HG02798 (cell line): ENCODE measurements at regions not wholly inside any gene's neighbourhood (a gene's known extent, or its start where the extent isn't known, plus 50 kb on each side); places are given as distances from the start of the nearest gene placed in this dataset.
"Not testable (repeated sequence)": the region's sequence is repeated elsewhere in the genome, so short reads cannot be mapped to it uniquely, and the experiment has no call there.

Source experiments
- ATAC-seq: cut with Tn5 transposase; IDR thresholded peaks from one replicate; pipeline ENCODE4 v1.9.1; 2021; ENCODE audit warnings: mild to moderate bottlenecking; ENCODE audit not compliant: unreplicated experiment, poor library complexity

DNA sequence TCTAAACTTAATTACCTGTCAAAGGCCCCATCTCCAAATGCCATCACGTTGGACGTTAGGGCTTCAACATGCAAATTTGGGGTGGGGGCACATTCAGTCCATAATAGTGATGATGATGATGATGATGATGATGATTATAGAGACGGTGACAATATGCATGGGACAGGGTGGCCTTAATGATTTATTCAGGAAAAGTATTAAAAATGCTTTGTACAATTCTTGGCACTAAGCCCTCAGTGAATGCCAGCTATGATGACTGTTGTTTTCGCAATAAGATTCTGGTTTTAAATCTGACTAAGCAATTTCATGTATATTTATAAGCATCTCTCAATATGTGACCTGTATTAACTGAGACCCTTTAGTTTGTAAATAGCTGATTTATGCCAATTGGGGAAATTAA lies 106.3 kb downstream of the C16orf95 start:
- no peak for ATAC-seq

DNA sequence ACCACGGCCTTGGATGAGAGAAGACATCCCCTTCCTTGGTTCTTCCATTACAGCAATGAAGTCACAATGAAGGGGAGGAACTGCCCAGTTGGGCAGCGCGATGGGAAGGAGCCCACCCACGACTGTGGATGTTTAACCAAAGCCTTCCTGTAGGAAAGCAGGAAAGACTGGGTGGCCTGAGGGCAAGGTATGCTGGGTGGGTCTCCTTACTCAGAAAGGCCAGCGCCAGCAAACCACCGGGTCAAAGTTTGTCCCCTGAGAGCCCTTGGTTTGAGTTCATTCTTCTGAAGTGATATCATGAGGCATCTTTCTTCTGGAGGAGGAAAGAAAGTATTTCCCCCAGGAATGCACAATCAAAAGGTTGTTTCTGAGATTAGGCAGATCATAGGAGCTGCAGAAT lies 105.2 kb downstream of the C16orf95 start:
- no peak for ATAC-seq

DNA sequence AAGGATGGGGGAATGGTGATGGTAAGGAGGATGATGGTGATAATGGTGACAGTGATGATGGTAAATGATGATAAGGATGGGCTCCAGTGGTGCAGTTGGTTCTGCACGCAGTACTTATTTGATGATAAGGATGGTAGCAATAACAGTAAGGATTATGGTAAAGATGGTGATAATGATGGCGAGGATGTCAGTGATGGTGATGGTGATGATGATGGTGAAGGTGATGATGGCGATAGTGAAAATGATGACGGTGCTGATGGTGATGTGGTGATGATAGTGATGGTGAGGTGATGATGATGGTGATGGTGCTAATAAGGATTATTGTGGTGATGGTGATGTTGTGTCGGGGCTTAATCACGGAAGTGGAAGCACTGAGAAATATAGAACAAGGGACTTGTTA lies 103.7 kb downstream of the C16orf95 start:
- ATAC-seq: no peak

DNA sequence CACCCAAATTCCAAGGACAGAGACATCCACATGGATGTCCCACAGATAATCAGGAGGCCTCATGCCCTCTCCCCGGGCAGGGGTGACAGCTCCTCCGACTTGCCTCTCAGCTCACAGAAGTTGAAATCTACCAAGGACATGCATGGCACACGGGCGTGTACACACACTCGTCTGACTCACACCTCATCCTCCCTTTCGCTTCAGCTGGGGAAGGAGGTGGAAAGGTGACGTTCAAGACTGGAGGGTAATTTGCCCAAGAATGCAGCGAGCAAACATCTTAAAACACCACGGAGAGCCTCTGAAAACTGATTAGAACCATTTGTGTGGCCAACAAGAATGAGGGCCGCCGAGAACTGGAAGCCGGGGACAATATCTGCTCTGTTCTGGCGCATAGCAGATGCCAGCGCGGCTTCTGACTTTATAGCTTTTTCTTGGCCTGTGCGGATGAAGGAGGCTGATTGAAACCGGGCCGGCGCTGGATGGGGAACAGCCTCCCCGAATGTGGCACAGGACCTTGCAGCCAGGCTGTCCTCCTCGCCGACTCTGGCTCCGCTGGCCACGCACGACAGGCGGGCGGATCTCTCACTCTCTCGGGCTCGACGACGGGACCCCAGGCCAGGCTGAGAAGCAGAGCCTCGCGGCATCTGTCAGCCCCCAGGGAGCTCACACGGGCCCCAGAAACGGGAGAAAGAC lies 100.9 kb downstream of the C16orf95 start:
- no peak for ATAC-seq

DNA sequence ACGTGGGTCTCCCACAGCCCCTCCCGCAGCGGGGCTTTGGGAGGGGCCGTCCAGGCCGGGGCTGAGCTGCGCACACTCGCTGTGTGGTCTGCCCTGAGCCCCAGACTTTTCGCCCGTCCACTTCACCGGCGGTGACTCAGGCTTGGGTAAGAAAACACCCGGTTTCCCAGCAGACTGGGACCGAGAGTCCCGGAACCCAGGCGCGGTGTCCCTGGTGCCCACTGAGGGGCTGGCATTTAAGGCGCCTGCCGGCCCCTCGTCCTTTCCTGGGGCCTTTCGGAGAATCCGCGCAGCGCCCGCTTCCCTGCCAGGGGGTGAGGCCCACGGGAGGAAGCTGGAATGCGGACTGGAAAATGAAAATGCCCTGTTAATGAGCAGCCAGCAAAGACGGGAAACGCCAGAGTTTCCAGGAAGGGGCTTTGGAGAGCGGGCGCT lies 100.3 kb downstream of the C16orf95 start:
- no peak for ATAC-seq

DNA sequence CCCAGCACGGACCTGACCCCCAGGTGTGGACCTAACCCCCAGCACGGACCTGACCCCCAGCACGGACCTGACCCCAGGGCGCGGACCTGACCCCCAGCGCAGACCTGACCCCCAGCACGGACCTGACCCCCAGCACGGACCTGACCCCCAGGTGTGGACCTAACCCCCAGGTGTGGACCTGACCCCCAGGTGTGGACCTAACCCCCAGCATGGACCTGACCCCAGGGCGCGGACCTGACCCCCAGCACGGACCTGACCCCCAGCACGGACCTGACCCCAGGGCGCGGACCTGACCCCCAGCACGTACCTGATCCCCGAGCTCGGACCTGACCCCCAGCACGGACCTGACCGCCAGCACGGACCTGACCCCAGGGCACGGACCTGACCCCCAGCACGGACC lies 99.4 kb downstream of the C16orf95 start:
- not testable (repeated sequence) for ATAC-seq

DNA sequence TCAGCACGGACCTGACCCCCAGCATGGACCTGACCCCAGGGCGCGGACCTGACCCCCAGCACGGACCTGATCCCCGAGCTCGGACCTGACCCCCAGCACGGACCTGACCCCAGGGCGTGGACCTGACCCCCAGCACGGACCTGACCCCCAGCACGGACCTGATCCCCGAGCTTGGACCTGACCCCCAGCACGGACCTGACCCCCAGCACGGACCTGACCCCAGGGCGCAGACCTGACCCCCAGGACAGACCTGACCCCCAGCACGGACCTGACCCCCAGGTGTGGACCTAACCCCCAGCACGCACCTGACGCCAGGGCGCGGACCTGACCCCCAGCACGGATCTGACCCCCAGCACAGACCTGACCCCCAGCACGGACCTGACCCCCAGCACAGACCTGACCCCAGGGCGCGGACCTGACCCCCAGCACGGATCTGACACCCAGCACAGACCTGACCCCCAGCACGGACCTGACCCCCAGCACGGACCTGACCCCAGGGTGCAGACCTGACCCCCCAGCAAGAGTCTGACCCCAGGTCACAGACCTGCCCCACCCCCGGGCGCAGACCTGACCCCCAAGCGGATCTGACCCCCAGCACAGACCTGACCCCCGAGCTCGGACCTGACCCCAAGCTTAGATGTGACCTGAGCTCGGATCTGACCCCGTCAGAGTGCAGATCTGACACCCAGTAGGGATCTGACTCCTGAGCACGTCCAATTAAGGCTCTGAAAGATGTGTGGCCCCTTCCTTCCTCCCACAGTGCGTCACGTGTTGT lies 98.7 kb downstream of the C16orf95 start:
- no peak for ATAC-seq

DNA sequence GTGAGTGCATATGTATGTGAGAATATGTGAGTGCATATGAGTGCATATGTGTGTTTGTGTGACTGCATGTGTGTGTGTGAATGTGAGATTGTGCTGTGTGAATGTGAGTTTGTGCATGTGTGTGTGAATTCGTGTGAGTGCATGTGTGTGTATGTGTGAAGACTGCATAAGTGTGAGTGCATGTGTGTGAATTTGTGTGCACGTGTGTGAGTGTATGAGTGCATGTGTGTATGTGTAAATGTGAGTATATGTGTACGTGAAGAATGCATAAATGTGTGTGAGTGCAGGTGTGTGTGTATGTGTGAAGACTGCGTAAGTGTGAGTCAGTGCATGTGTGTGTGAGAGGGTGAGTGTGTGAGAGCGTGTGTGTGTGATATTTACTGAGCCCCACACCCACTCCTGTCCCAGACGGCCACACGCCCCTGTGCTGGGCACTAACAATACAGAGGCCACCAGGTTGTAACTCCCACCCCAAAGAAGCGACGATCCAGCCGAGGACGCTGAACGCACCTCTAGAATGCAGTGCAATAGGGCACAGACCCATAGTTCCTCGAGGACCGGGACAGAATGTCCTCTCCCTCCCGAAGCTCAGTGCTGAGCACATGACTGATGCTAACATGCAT lies 97.8 kb downstream of the C16orf95 start:
- ATAC-seq: no peak

DNA sequence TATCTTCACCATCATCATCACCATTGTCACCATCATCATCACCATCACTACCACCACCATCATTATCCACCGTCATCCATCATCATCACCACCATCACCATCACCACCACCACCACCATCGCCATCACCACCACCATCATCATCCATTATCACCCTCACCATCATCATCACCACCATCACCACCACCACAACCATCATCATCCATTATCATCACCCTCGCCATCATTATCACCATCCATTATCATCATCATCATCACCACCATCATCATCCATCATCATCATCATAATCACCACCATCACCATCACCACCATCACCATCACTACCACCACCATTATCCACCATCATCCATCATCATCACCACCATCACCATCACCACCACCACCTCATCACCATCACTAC lies 95.6 kb downstream of the C16orf95 start:
- ATAC-seq: no peak

DNA sequence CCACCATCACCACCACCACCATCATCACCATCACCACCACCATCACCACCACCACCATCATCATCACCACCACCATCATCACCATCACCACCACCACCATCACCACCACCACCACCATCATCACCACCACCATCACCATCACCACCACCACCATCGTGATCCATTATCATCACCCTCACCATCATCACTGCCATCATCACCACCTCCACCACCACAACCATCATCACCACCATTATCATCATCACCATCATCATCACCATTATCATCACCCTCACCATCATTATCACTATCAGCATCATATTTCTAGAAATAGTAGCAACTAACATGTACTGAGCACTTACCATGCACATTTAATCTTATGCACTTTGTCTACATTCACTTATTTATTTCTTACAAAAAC lies 94.9 kb downstream of the C16orf95 start:
- no peak for ATAC-seq

DNA sequence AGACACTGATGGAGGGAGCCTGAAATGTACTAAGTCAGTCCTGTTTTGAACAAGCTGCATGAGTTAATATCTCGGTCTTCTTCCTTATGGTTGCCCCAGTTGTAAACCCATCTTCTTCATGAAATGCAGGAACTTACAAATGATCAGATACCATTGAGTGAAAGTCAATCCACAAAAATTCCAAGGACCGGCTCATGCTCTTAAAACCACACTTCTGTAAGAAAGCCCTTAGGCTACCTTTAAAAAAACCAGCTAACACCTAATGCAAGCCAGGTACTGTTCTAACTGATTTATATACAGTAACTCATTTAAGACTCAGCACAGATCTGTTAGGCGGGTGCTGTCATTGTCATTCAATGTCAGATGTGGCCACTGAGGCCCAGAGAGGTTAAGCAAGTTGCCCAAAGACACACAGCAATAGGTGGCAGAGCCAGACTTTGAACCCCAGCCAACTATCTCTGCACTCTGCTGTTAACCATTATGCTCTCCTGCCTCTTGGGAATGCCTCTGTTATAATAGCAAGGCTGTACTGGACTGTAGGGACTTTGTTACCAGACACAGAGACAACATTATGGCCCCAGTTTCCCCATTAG lies 93.4 kb downstream of the C16orf95 start:
- no peak for ATAC-seq

DNA sequence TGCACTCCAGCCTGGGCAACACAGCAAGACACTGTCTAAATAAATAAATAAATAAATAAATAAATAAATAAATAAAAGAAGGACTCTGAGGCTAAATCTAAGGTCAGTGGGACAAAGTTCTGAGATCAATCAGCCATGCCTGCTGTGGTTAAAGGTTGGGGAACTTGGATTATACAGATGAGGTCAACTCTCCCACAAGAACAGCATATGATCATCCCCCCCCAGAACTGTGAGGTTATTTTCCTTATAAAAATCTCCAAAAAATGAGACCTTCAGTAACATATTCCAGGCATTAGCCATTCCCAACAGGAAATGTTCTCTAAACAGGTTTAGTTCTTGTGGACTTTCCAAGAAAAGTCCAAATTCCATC lies 90.3 kb downstream of the C16orf95 start:
- no peak for ATAC-seq

DNA sequence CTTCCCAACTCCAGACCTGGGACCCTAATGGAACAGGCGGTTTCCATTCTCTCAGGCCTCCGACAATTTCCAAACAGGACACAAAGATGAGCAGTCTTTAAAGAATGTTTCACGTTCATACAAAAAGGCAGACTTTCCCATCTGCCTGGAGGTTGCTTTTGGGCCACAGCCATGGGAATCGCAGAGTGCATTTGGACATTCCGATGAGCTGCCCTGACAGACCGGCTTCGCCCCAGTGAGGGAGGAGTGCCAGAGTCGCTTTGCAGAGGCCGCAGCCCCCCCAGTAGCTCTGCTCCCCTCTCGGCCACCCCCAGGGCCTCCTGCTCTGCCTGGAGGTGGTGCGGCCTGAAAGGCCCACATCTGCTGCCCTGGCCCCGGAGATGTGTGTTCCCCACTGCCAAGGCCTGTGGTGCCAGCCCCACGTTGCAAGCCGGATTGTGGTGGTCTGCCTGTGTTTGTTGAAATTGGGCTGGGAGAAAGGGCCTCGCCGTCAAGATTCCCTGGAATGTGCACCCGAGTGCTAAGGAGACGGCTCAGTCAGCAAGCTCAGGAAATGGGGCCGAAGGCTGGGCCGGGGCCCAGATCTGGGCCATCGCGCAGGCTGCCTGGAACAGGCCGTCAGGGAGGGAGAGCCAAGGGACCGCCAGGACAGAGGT lies 89.8 kb downstream of the C16orf95 start:
- no peak for ATAC-seq

DNA sequence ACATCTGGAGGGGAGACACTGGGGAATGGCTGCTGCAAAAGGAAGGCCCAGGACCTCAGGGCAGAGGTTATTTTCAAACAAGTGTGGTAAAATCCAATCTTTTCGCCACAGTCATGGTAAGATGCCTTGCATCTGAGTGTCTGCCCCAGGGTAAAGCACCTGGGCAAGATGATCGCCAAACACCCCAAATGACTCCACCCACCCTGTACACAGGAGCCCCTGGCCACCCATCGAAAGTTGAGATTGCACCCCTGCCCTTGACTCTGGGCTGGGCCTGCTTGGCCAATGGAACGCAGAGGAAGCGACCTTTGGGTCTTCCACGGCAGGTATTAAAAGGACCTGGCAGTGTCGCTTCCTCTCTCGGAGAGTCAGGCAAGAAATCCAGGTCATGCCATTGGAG lies 88.8 kb downstream of the C16orf95 start:
- ATAC-seq: no peak

DNA sequence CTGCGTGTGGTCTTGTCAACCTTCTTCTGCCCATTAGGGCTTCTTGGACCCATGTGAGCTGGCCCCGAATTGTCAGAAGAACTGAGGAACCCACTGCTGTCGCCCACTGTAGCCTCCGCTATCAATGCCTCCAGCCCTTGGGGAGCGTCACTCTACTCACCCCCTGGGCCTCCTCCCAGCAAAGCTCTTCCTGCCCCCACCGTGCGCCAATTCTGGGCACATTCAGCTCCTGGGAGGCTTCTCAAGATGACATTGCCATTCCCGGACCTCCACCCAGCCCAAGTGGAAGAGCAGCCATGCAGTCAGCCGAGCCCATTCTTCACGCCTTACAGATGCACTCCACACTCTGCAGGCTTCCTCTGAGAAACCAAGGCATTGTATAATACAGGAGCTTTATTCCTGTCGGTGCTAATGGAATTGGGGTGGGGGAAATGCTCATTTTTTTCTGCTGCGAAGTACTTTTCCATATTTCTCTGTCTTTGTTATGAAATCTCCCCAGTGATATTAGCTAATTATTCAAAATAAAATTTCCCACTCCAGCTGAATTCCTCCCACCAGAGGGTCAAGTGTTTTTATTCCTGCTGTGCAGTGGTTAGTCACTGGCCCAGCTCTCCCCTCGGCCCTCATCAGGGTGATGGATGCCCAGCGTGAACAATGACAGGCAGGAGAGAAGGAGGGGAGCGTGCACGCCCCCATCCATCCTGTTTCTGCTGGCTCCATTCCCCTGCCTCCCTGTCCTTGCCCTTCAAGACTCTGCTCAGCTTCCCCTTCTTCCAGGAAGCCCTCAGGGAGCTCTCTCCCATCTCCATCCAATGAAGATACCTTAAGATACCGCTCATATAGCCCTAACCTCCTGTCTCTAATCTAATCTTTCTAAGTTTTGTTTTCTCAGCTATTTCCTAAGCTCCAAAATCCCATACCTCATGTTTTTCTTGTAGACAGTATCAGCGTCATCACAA lies 87.7 kb downstream of the C16orf95 start:
- ATAC-seq: no peak

DNA sequence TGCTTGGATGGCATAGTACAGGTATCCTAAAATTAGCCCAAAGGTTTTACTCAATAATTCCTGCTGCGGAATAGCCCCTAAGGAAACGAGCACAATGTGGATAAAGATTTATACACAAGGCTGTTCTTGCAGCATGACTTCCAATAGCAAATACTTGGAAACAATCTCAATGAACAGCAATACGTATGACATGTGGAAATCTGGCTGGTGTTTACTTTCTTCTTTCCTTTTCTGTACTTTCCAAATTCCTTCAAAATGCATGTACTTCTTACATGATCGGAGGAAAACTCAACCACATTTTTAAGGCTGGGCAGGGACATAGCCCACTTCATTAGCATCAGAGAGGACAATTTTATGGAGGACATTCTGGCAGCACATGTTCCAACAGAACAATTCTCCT lies 86.6 kb downstream of the C16orf95 start:
- ATAC-seq: no peak

DNA sequence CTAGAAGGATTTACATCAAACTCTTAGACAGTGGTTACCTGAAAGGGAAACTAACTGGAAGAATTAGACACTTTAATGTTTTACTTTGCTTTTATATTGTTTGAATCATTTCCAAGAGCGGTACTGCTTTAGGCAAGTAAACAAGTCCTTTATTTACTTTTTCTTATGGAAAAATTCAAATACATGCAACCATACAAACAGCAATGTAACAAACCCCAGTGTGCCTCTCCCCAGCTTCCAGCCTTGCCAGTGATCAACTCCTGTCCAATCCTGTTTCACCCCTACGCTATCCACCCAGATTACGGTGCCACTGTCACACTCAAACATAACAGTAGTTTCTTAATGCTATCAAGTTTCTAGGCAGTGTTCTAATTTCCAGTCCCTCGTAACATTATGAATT lies 85.9 kb downstream of the C16orf95 start:
- no peak for ATAC-seq

DNA sequence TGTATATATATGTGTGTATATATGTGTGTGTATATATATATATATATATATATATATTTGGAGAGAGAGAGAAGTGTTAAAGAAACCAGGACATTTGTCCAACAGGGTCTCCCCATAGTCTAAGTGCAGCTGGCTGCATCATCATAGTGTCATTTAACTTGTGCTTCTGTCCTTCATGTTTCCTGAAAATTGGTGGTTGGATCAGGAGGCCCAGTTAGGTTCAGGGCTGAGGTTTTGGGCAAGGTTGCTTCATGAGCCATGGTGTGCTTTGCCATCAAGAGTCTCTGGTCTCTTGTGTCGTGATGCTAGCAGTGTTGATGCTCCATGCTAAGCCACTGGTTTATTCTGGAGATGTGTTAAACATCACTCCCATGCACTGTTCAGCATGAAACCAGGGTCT lies 85.3 kb downstream of the C16orf95 start:
- ATAC-seq: no peak

DNA sequence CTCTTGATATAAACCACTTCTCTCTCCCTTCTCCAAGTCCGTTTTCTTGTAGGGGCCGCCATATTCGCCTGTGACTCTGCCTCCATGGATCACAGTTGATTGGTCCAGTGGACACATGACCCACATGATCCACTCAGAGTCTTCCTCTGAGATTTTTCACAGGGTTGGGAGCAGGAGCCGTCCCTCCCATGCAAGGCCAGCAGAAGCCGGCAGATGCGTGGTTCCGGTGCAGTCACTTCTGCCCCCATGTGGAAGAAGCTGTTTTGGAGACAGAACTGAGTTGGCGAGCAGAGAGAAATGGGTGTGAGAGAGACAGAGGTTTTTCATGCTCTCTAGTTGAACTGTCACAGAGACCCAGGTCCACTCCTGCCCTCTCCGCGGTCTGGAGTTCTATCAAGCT lies 83.3 kb downstream of the C16orf95 start:
- no peak for ATAC-seq

DNA sequence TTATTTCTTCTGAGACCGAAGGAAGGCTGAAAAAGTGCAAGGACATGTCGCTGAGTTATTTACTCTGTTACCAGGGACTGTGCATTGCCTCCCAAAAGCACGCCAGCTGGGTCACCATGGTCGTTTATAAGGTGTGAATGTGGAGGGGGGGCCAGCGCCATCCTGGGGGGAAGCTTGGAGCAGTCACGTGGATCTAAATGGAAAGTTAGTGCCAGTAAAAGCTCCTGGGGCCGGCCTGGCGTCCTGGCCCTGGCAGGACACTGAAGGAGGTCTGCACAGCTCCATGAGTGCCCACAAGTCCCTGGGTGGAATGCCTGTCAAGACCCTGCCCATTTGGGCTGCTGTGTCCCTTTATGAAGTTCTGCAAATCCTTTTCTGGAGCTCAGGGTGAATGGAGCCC lies 82.6 kb downstream of the C16orf95 start:
- no peak for ATAC-seq
